Ecto neural progenitor cell (in vitro differentiated cells): ENCODE measurements at regions not wholly inside any gene's neighbourhood (a gene's known extent, or its start where the extent isn't known, plus 50 kb on each side); places are given as distances from the start of the nearest gene placed in this dataset.
"Not testable (repeated sequence)": the region's sequence is repeated elsewhere in the genome, so short reads cannot be mapped to it uniquely, and the experiment has no call there.

Source experiments
- DNase-seq: peaks from one replicate; pipeline ENCODE4 v3.0.0-alpha.2; 2018; ENCODE audit warnings: low spot score

- DNase-seq, result no peak
These were observed 188.8 kb upstream of the ACTBL2 start for GRCh38 chr5:57671371-57671770.

GRCh38 chr5:57666582-57666981 is 184.0 kb upstream of the ACTBL2 start:
- no peak for DNase-seq

GRCh38 chr5:57665146-57665936 is 182.7 kb upstream of the ACTBL2 start:
- no peak for DNase-seq

- DNase-seq, result no peak
These were observed 182.1 kb upstream of the ACTBL2 start for GRCh38 chr5:57664700-57665099.

- no peak for DNase-seq
These were observed 180.9 kb upstream of the ACTBL2 start for GRCh38 chr5:57663466-57663865.

- DNase-seq, result no peak
These were observed 180.4 kb upstream of the ACTBL2 start for GRCh38 chr5:57662991-57663390.

- no peak for DNase-seq
These were observed 177.3 kb upstream of the ACTBL2 start for GRCh38 chr5:57659886-57660285.

- DNase-seq, result no peak
These were observed 175.4 kb upstream of the ACTBL2 start for GRCh38 chr5:57658018-57658417.

GRCh38 chr5:57655228-57655627 is 172.6 kb upstream of the ACTBL2 start:
- no peak for DNase-seq

GRCh38 chr5:57653636-57654290 is 171.2 kb upstream of the ACTBL2 start:
- no peak for DNase-seq

GRCh38 chr5:57651127-57651526 is 168.5 kb upstream of the ACTBL2 start:
- no peak for DNase-seq

- peak; percentile 51 for DNase-seq
These were observed 167.9 kb upstream of the ACTBL2 start for GRCh38 chr5:57650360-57651069.

GRCh38 chr5:57642698-57643097 is 160.1 kb upstream of the ACTBL2 start:
- no peak for DNase-seq

- DNase-seq, result no peak
These were observed 159.5 kb upstream of the ACTBL2 start for GRCh38 chr5:57642066-57642465.

- DNase-seq, result no peak
These were observed 152.7 kb upstream of the ACTBL2 start for GRCh38 chr5:57635146-57635777.

GRCh38 chr5:57632937-57633336 is 150.3 kb upstream of the ACTBL2 start:
- DNase-seq, result no peak

- DNase-seq, result not testable (repeated sequence)
These were observed 148.5 kb upstream of the ACTBL2 start for GRCh38 chr5:57631139-57631538.

GRCh38 chr5:57627661-57628060 is 145.1 kb upstream of the ACTBL2 start:
- no peak for DNase-seq

- no peak for DNase-seq
These were observed 144.1 kb upstream of the ACTBL2 start for GRCh38 chr5:57626703-57627102.

- DNase-seq, result no peak
These were observed 139.0 kb upstream of the ACTBL2 start for GRCh38 chr5:57621624-57622023.

GRCh38 chr5:57618767-57619381 is 136.3 kb upstream of the ACTBL2 start:
- DNase-seq, result no peak

GRCh38 chr5:57613741-57614140 is 131.1 kb upstream of the ACTBL2 start:
- DNase-seq, result no peak
